CD4-positive, alpha-beta T cell treated with Interleukin-17A for 4 hours (primary cell): ENCODE measurements at regions not wholly inside any gene's neighbourhood (a gene's known extent, or its start where the extent isn't known, plus 50 kb on each side); places are given as distances from the start of the nearest gene placed in this dataset.

ENCODE experiments used
- DNase-seq: peaks from one replicate; pipeline ENCODE4 v3.0.0-alpha.2; 2020; ENCODE audit warnings: mixed read lengths

GRCh38 chr5:3654515-3654914 lies 58.9 kb downstream of the IRX1 start:
- DNase-seq: no peak

DNA sequence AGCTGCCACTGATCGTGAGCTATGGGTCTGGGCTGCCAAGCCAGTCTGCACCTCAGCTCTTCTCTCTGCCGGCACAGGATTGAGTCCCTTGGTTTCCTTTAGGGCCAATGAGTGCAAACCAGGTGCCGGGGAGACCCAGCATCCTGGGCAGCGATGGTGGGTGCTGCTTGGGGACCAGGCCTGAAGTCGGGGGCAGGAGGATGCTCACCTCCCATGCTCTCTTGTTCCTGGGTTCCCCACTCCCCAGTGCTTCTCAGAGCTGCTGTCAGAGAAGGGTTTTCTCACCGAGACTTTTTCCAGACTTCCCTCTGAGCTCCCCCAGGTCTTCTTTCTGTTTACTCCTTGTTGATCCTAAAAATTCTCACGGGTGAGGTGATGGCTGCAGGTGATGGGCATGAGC lies 61.2 kb downstream of the IRX1 start:
- DNase-seq: no peak

DNA sequence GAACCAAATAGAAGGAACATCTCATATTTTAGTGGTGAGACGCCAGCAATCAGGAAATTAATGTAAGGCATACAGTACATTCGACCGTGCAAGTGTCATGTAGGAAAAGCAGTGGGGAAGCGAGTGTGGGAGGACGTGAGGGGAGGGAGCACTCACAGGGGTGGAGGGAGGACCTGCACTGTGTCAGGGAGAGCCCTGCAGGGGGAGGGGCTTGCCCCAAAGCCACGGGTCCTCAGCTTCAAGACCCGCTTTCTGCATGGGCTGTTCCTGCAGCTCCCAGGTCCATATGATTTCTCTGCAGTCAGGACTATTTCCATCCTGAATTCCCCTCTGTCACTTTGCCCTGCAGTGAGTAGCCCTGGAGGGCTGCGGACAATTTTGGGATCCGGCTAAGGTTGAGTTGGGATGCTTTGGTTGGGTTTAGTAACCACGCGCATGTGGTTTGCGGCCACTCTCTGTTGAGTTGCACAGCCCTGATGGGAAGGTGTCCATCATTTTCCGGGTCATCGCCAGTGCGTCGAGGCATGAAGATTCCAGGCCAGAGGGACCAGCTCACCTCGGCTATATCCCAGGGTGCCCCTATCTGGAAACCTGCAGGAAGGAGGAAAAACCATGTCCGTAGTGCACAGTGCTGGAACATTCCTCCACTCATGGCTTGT lies 61.9 kb downstream of the IRX1 start:
- no peak for DNase-seq

GRCh38 chr5:3658929-3659328 lies 63.3 kb downstream of the IRX1 start:
- DNase-seq: no peak

GRCh38 chr5:3659907-3660306 lies 64.3 kb downstream of the IRX1 start:
- no peak for DNase-seq

GRCh38 chr5:3660630-3661029 lies 65.0 kb downstream of the IRX1 start:
- no peak for DNase-seq

- no peak for DNase-seq
Observed at GRCh38 chr5:3661755-3662296, 66.2 kb downstream of the IRX1 start.

DNA sequence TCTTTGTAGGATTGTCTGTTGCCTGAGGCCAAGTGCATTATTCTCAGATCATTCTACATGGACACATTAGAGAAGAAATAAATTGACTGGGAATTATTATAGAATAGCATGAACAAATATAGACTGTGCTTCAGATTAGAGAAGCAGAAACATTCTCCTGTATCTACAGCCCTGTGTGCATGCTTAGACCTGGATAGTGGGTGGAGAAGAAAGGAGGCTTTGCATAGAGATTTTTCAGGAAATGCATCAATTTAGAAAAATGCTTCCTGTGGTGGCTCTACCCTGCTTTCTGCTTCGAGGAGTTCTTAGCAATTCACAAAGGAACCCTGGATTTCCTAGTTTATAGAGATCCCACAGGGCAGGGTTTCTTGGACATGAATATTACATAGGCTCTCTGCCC lies 66.7 kb downstream of the IRX1 start:
- no peak for DNase-seq

DNA sequence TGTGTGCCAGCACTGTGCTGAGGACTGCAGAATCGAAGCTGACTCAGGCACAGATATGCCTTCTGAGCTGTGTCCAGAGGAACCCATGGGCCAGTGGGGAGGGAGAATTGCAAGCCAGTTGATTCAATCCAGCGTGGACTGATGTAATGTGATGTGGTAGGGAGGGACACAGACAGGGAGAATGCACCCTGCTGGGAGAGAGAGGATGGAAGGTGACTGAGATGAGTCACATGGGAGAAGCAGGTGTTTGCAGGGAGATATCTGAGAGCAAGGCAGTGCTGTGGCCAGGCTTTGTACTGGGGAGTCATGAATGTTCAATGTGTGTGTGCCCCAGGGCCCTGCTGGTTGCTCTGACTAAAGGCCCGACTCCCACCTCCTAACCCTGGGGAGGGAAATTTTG lies 75.7 kb downstream of the IRX1 start:
- no peak for DNase-seq

GRCh38 chr5:3678801-3679200 lies 83.2 kb downstream of the IRX1 start:
- no peak for DNase-seq

DNA sequence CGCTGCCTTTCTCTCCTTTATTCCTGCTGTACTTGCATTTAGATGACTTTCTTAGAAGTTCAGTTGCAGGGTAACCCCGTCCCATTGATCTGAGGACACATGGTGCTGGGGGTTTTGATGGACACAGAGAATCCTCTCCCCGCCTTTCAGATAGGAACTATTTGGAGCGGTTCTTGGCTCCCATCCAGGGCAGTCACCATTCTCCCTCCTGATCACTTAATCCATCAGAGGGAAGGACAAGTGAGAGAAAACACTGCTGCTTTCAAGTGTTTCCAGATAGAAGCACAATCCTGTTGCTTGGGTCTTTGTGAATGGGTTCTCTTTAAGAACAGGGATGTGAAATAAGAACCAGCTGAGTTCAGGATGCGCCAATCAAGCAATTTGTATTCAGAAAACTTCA lies 85.2 kb downstream of the IRX1 start:
- no peak for DNase-seq

GRCh38 chr5:3684118-3684517 lies 88.5 kb downstream of the IRX1 start:
- DNase-seq: no peak

GRCh38 chr5:3684771-3685354 lies 89.2 kb downstream of the IRX1 start:
- no peak for DNase-seq

GRCh38 chr5:3694819-3695218 lies 99.2 kb downstream of the IRX1 start:
- DNase-seq: no peak

DNA sequence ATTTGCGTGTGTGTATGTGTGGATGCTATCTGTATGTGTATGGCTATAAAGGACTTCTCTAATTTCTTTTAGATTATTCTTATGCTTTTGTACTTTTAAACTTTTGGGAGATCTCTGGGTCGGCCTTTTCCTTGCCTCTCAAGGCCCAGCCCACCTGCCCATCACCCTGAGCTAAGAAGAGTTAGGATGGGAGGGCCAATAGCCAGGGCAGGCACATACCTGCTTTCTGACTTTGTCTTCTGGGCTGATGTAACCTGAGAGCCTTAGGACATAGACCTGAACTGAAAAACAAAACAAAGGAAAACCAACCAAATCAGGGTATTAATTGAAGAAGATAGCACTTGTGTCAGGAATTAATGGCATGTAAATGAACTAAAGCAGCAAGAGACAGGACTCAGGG lies 100.2 kb downstream of the IRX1 start:
- no peak for DNase-seq

GRCh38 chr5:3698412-3698811 lies 102.8 kb downstream of the IRX1 start:
- no peak for DNase-seq

GRCh38 chr5:3701694-3702093 lies 106.1 kb downstream of the IRX1 start:
- no peak for DNase-seq

- no peak for DNase-seq
Observed at GRCh38 chr5:3704661-3705060, 109.0 kb downstream of the IRX1 start.

GRCh38 chr5:3709068-3709716 lies 113.6 kb downstream of the IRX1 start:
- DNase-seq: no peak

DNA sequence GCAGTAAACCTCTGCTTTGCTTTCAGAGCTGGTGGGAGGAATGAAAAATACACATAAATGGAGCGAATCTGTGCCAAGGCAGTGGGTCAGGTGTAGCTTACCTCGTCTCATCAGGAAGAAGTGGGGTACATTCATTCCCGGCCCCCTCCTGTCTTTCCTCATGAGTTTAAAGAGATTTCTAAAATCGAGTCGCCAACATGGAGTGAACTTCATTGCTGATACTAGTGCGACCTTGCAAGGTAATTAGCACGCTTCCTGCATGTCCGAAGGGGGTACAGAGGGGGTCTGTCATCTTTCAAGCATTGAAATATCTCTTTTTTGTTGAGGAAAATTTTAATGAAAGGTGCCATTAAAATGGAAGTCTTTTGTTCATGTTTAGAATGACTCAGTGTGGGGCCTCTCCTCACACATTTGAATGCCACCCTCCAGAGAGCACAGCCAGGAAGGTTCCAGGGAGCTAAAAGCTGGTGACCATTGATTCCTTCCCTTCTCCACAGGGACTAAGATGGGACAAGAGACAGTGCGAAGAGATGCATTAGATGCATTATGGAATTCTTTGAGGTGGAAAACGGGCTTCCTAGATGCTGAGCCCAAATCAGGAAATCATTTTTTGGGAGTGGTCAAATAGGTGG lies 114.2 kb downstream of the IRX1 start:
- DNase-seq: no peak

DNA sequence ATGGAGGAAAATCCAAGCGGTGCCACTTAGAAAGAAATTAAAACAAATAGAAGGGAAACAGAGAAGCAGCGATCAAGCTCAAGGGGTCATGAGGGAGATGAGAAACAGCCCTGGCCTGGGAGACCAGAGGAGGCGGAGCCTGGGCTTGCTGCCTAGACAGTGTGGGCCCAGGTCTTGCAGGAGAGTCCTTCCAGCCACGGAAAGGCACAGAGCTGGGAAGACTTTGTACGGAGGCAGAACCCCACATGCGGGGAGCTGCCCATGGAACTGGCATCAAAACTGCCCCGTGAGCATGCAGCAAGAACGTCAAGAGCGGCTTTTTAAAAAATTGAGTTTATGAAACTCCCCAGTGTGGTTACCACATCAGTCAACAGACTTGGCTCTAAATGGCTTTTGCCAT lies 119.4 kb downstream of the IRX1 start:
- DNase-seq: no peak

- DNase-seq: no peak
Observed at GRCh38 chr5:3729631-3730030, 134.0 kb downstream of the IRX1 start.

DNA sequence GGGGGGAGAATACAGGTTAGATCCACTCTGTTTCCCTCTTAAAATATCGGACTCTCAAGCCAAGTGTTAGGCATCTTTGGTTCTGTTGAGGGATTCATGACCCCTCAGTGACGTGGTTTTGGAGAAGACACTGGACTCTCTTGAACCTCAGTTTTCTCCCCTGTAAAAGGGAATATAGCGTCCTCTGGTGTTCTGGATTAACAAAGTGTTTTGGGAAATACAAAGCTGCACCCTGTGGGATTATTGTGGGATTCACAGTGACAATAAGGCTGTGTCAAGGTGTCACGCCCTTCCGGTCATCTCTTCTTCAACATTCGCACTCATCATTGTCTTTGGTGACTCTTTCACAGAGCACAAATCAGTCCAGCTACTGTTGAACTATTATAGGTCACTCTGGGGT lies 139.0 kb downstream of the IRX1 start:
- DNase-seq: no peak

- DNase-seq: no peak
Observed at GRCh38 chr5:3736466-3736865, 140.8 kb downstream of the IRX1 start.
